ENCODE measurements at regions not wholly inside any gene's neighbourhood (a gene's known extent, or its start where the extent isn't known, plus 50 kb on each side); places are given as distances from the start of the nearest gene placed in this dataset.

DNA sequence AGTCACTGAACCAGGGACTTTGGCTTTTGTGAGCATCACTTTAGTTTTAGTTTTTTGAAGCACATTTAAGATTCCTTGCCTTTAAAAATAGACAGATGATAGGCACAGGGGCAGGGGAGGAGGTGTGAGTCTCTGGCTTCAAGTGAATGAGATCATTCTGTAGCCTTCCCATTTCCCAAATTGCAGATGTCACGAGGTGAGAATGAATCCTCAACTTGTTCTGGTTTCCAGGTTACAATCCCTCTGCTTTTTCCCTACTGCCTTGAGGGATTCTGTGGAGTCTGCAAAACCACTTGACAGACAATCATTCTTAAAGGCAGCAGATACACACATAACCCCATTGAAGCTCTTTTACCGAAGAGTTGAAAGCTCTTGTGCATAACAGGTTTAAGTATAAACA lies 332.4 kb downstream of the DMAC1 start:
- H4K20me1 ChIP-seq = no peaks in the 10 kb centered on the region
- no peak overlapping the region for H3K4me3 ChIP-seq
- no peak for TF ChIP-seq Cebpa-rat (IDR thresholded peaks at IDR 0.05)

DNA sequence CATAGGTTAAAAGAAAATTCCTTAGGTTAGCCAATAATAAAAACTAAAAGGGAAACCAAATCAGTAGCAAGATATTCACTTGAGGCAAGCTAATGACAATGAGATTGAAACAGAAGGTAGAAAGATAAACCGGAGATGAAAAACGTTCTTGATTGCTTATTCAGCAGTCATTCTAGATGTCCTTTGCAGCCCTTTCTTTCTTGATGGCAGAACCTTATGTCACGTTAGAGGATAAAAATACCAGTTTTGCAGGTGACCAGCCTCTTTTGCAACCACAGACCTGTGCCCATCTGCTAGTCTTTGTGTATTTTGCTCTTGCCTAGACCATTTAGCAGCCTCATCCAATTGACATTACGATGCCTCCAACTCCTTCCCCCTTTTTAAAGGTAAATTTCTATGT lies 337.8 kb downstream of the DMAC1 start:
- Histone ChIP-seq H3K27ac (no peak overlapping the region), H3K27me3 (no peaks in the 10 kb centered on the region), H3K9ac (no peak overlapping the region)

More for the DNA sequence above, 332.4 kb downstream of the DMAC1 start:
- no peaks in the 10 kb centered on the region for H3K27me3 ChIP-seq
- H3K27ac ChIP-seq = no peak overlapping the region
- no peaks in the 10 kb centered on the region for H3K4me1 ChIP-seq
- no peak overlapping the region for H3K9ac ChIP-seq
- no peaks in the 10 kb centered on the region for H3K36me3 ChIP-seq
- no peak overlapping the region for H3K4me2 ChIP-seq
- H3K9me3 ChIP-seq (replicated peaks in 1 of 11) = no peaks in the 10 kb centered on the region

DNA sequence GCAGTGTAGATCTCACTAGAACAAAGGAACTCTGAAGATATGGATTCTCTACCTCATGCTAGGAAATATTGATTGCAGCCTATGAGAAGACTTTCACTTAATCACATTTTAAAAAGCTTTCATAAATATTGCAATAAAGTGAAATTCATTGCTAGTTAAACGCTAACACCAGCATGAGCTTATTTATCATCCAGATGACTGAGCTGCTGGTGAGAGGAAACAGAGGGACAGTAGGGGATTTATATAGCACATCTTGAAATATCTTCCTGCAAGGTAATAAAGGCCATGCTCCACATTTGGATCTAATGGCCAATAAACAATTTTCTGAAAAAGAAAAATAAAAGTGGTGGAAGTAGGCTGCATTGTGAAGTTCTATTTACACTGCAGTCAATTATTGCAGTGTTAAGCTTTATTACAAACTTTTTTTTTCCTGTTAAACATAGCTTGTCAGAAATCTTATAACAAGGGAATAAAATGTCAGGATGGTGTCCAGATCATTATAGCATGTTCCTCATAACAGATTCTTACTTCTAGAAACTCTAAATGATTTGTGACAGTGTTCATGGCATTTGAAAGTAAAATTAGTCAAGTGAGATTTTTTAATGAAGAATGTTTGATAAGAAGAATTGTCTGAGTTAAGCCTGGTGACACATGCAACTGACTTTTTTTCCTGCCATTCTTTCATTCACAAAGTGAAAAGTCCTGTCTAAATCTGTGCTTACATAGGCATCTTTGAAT lies 342.6 kb downstream of the DMAC1 start:
- H3K9me3 ChIP-seq (replicated peaks in 1 of 11) = no peaks in the 10 kb centered on the region
- no peak for TF ChIP-seq Cebpa-rat (IDR thresholded peaks at IDR 0.05)
- H3K4me2 ChIP-seq = no peak overlapping the region
- H3K36me3 ChIP-seq = no peaks in the 10 kb centered on the region
- no peak overlapping the region for H3K27ac ChIP-seq
- H3K4me1 ChIP-seq = no peaks in the 10 kb centered on the region
- H4K20me1 ChIP-seq = no peaks in the 10 kb centered on the region
- no peak overlapping the region for H3K4me3 ChIP-seq
- no peaks in the 10 kb centered on the region for H3K27me3 ChIP-seq
- H3K9ac ChIP-seq = no peak overlapping the region

More for the DNA sequence above, 337.8 kb downstream of the DMAC1 start:
- no peaks in the 10 kb centered on the region for H3K36me3 ChIP-seq
- no peaks in the 10 kb centered on the region for H3K9me3 ChIP-seq (replicated peaks in 1 of 11)
- H3K4me3 ChIP-seq = no peak overlapping the region
- no peaks in the 10 kb centered on the region for H3K4me1 ChIP-seq
- no peak for TF ChIP-seq Cebpa-rat (IDR thresholded peaks at IDR 0.05)
- H3K4me2 ChIP-seq = no peak overlapping the region
- H4K20me1 ChIP-seq = no peaks in the 10 kb centered on the region

DNA sequence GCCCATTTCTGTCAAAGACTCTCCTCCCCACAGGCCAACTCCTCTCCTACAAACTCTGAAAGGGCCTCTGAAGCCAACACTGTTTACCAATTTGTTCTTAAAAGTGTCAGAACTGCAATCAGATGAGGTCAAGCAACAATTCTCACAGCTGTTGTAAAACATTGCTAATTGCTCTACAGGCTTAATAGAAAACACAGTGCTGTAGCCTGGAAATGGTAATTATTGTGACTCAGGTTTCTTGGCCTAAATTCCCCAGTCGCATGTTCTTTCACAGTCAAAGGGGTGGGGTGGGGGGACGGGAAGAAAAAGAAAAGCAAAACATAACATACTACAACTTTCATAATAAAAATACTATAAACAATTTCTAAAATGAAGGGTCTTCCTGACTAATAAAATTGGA lies 343.2 kb downstream of the DMAC1 start:
- Histone ChIP-seq H3K36me3 (no peaks in the 10 kb centered on the region), H3K4me3 (no peak overlapping the region), H3K27me3 (no peaks in the 10 kb centered on the region), H3K4me1 (no peaks in the 10 kb centered on the region), H4K20me1 (no peaks in the 10 kb centered on the region), H3K27ac (no peak overlapping the region), H3K4me2 (no peak overlapping the region), H3K9ac (no peak overlapping the region), H3K9me3 (replicated peaks in 1 of 11) (no peaks in the 10 kb centered on the region)
- TF ChIP-seq Cebpa-rat (IDR thresholded peaks at IDR 0.05) = no peak

DNA sequence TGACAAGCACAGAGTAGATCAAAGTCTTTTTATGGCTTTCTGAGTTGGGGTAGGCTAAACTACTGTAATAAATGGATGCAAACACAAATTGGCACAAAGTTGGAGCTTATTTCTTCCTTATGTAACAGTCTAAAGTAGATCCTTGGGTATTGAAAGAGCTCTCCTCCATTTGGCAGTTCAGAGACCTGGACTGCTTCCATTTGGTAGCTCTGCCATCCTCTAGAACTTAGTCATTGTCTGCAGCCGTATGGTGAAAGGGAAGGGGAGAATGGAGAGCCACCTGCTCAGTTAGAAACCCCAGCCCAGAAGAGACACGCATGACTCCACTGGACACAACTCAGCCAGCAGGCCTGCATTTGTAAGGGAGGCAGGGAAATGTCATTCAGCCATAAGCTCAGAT lies 345.0 kb downstream of the DMAC1 start:
- Histone ChIP-seq H3K4me3 (no peak overlapping the region), H3K27me3 (no peaks in the 10 kb centered on the region), H3K4me1 (no peaks in the 10 kb centered on the region), H3K9me3 (replicated peaks in 1 of 11) (no peaks in the 10 kb centered on the region), H3K27ac (no peak overlapping the region), H3K9ac (no peak overlapping the region), H4K20me1 (no peaks in the 10 kb centered on the region), H3K4me2 (no peak overlapping the region), H3K36me3 (no peaks in the 10 kb centered on the region)
- TF ChIP-seq Cebpa-rat (IDR thresholded peaks at IDR 0.05) = no peak

DNA sequence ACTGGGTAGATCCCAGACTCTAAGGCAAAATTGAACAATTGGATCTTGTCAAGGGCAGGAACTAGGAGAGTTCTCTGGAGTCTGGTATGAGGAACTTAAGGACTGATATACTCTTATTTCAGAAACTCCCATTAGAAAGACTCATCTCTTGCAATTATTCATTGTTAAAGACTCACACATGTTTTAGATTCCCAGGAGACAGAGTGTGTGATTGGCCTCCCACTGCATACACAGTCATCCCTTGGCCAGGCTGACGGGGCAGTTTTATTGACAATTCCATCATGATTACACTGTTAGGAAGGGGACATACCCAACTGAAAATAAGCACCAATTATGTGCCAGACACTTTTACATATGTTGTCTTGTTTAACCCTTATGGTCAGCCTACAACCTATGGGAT lies 347.2 kb downstream of the DMAC1 start:
- Histone ChIP-seq H3K4me3 (no peak overlapping the region), H3K27me3 (no peaks in the 10 kb centered on the region), H4K20me1 (no peaks in the 10 kb centered on the region), H3K4me2 (no peak overlapping the region), H3K4me1 (no peaks in the 10 kb centered on the region), H3K27ac (no peak overlapping the region), H3K9me3 (replicated peaks in 1 of 11) (no peaks in the 10 kb centered on the region), H3K36me3 (no peaks in the 10 kb centered on the region), H3K9ac (no peak overlapping the region)
- TF ChIP-seq Cebpa-rat (IDR thresholded peaks at IDR 0.05) = no peak

DNA sequence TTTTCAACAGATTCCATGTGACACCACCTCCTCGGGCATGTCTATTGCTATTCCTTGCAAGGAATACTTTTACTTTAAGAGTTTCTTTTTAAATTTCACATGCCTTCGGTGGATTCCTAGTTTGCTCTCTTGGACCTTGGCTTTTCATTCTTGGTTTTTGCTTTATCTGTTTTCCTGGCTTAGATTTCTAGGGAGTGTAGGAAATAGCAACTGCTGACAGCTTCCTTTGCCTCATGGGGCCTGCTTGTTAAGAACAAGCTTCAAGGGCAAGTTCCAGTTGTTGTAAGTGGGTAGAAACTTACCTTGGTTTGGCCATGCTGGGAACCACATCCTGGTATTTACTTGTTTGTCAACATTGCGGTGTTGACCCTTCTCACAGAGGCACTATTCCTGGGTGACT lies 348.5 kb downstream of the DMAC1 start:
- H3K36me3 ChIP-seq = no peaks in the 10 kb centered on the region
- no peak for TF ChIP-seq Cebpa-rat (IDR thresholded peaks at IDR 0.05)
- no peak overlapping the region for H3K4me2 ChIP-seq
- no peaks in the 10 kb centered on the region for H3K9me3 ChIP-seq (replicated peaks in 1 of 11)
- no peak overlapping the region for H3K4me3 ChIP-seq
- no peaks in the 10 kb centered on the region for H3K27me3 ChIP-seq
- H3K4me1 ChIP-seq = no peaks in the 10 kb centered on the region
- H3K27ac ChIP-seq = no peak overlapping the region
- H3K9ac ChIP-seq = no peak overlapping the region
- H4K20me1 ChIP-seq = no peaks in the 10 kb centered on the region

DNA sequence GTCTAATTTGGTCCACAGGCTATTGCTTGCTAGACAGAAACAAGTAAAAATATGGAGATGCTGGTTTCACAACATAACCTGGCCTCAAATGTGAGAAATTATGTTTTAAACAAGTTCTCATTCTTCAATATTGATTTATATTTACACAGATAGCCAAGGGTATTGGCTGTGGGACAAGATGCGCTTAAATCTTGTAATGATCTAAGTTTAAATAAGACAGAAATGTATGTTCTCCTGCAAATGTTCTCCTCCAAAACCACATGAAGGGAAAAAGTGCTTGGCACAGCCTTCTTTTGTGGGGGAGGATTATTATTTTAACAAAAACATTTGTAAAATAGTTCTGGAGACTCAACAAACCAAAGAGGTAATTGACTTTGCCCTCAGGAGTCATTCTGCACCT lies 356.0 kb downstream of the DMAC1 start:
- no peaks in the 10 kb centered on the region for H3K36me3 ChIP-seq

DNA sequence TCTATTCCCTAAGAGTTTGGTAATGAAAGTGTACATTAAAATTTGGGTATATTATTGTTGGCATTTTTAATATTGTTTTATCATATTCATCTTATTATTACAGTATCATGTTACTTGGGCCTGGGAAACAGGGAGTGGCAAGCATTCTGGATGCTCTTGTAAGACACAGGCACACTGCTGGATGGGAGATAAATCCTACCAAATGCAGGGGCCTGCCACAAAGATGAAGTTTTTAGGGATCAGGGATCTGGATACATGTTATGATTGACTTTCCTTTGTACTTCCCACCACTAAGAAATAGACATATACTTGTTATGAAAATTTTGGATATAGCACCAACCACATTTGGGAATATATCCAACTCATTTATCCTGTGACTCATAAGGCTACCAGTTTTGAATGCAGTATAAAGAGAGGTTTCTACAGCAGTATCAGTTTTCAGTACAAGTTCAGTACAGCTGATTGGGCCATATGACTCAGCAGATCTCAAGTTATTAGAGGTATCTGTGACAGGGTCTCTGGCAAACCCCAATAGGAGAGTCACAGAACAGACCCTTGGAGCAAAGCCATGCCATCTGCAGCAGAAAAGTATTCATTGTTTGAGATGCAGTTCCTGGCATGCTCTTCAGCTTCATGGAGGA lies 360.1 kb downstream of the DMAC1 start:
- H3K27ac ChIP-seq = no peak overlapping the region
- no peak overlapping the region for H3K4me3 ChIP-seq
- H3K9ac ChIP-seq = no peak overlapping the region
- no peak overlapping the region for H3K4me2 ChIP-seq
- H4K20me1 ChIP-seq = no peaks in the 10 kb centered on the region
- peaks cover 0 to 9% (median 0%) of the 10 kb centered on the region in 10 experiments; a peak in 2 of 20 replicates for H3K4me1 ChIP-seq
- no peaks in the 10 kb centered on the region for H3K27me3 ChIP-seq
- no peaks in the 10 kb centered on the region for H3K36me3 ChIP-seq
- TF ChIP-seq Cebpa-rat (IDR thresholded peaks at IDR 0.05) = no peak
- peaks cover 0 to 3% (median 0%) of the 10 kb centered on the region in 11 experiments; a peak in 2 of 22 replicates for H3K9me3 ChIP-seq (replicated peaks in 1 of 11)

More for the DNA sequence above, 356.0 kb downstream of the DMAC1 start:
- TF ChIP-seq Cebpa-rat (IDR thresholded peaks at IDR 0.05) = no peak
- Histone ChIP-seq H3K9me3 (replicated peaks in 1 of 11) (peaks cover 0 to 10% (median 0%) of the 10 kb centered on the region in 11 experiments; a peak in 1 of 22 replicates), H3K4me1 (peaks cover 0 to 9% (median 0%) of the 10 kb centered on the region in 10 experiments; a peak in 2 of 20 replicates), H3K4me2 (no peak overlapping the region), H3K27ac (no peak overlapping the region), H4K20me1 (no peaks in the 10 kb centered on the region), H3K4me3 (no peak overlapping the region), H3K9ac (no peak overlapping the region), H3K27me3 (no peaks in the 10 kb centered on the region)

DNA sequence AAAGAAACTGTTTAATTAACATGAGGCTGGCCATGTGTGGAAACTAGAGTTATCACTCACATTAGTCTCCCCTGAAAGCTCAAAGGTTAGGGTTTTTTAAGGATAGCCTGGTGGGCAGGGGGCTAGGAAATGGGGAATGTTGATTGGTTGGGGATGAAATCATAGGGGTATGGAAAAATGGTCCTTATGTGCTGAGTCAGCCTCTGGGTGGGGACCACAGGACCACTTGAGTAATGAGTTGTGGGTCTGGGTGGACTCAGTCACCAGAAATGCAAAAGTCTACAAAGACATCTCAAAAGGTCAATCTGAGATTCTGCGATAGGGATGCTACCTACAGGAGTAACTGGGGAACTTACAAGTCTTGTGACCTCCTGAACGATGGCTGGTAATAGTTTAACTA lies 362.8 kb downstream of the DMAC1 start:
- H3K27me3 ChIP-seq = no peaks in the 10 kb centered on the region
- no peak overlapping the region for H3K4me2 ChIP-seq
- peaks cover 15 to 25% (median 19%) of the 10 kb centered on the region in 11 experiments for H3K9me3 ChIP-seq (replicated peaks in 1 of 11)
- no peak overlapping the region for H3K4me3 ChIP-seq
- H3K9ac ChIP-seq = no peak overlapping the region
- H3K4me1 ChIP-seq = peaks cover 0 to 4% (median 0%) of the 10 kb centered on the region in 10 experiments; a peak in 2 of 20 replicates
- H3K27ac ChIP-seq = no peak overlapping the region
- no peaks in the 10 kb centered on the region for H3K36me3 ChIP-seq
- TF ChIP-seq Cebpa-rat (IDR thresholded peaks at IDR 0.05) = no peak
- no peaks in the 10 kb centered on the region for H4K20me1 ChIP-seq

Measured in BLaER1 treated with 17β-estradiol and CSF1 and Interleukin-3, amounts not matched to agents 10 nM and 100 nM (cell line).